Kidney epithelial cell (primary cell): ENCODE measurements at regions not wholly inside any gene's neighbourhood (a gene's known extent, or its start where the extent isn't known, plus 50 kb on each side); places are given as distances from the start of the nearest gene placed in this dataset.

ENCODE experiments used
- DNase-seq: peaks from one replicate; pipeline ENCODE4 v3.0.0-alpha.2; 2010; ENCODE audit warnings: low read depth
- H3K27me3 ChIP-seq: 2 replicates; pipeline ENCODE4 v1.6.0; 2011; ENCODE audit warnings: low read length; ENCODE audit not compliant: control insufficient read depth, insufficient read depth
- H3K36me3 ChIP-seq: 2 replicates; pipeline ENCODE4 v1.5.1; 2011; ENCODE audit warnings: low read length; ENCODE audit not compliant: control insufficient read depth, insufficient read depth
- H3K4me3 ChIP-seq: 2 replicates; pipeline ENCODE4 v1.5.1; 2011; ENCODE audit warnings: low read depth, mild to moderate bottlenecking, control low read depth, low read length
- CTCF ChIP-seq: IDR thresholded peaks from 2 replicates; pipeline ENCODE4 v1.5.1; 2011; ENCODE audit warnings: mild to moderate bottlenecking, moderate library complexity, low read length, control low read depth, inconsistent platforms; ENCODE audit not compliant: insufficient read depth, poor library complexity, severe bottlenecking

- peaks cover 2% of the 10 kb centered on the region for H3K27me3 ChIP-seq
- H3K4me3 ChIP-seq, result no peak overlapping the region
- no peak for TF ChIP-seq CTCF
- DNase-seq, result no peak
- no peaks in the 10 kb centered on the region for H3K36me3 ChIP-seq
Measured at GRCh38 chr5:139740992-139741672, 54.5 kb upstream of the PSD2 start.

GRCh38 chr5:139741823-139742172, 53.8 kb upstream of the PSD2 start:
- Histone ChIP-seq H3K27me3 (peaks cover 2% of the 10 kb centered on the region), H3K4me3 (no peak overlapping the region), H3K36me3 (no peaks in the 10 kb centered on the region)
- TF ChIP-seq CTCF, result no peak
- DNase-seq, result no peak

- no peaks in the 10 kb centered on the region for H3K36me3 ChIP-seq
- peaks cover 2% of the 10 kb centered on the region for H3K27me3 ChIP-seq
- H3K4me3 ChIP-seq, result no peak overlapping the region
- DNase-seq, result no peak
- no peak for TF ChIP-seq CTCF
Measured at GRCh38 chr5:139742173-139742903, 53.3 kb upstream of the PSD2 start.

- no peaks in the 10 kb centered on the region for H3K36me3 ChIP-seq
- TF ChIP-seq CTCF, result no peak
- H3K27me3 ChIP-seq, result peaks cover 2% of the 10 kb centered on the region
- no peak for DNase-seq
- no peak overlapping the region for H3K4me3 ChIP-seq
Measured at GRCh38 chr5:139743001-139743771, 52.4 kb upstream of the PSD2 start.

- H3K4me3 ChIP-seq, result no peak overlapping the region
- no peaks in the 10 kb centered on the region for H3K27me3 ChIP-seq
- no peaks in the 10 kb centered on the region for H3K36me3 ChIP-seq
- TF ChIP-seq CTCF, result no peak
- DNase-seq, result no peak
Measured at GRCh38 chr5:139743804-139744203, 51.8 kb upstream of the PSD2 start.
